HL-60 (cell line): ENCODE measurements at regions not wholly inside any gene's neighbourhood (a gene's known extent, or its start where the extent isn't known, plus 50 kb on each side); places are given as distances from the start of the nearest gene placed in this dataset.

Experiments used
- DNase-seq, 2 experiments: peaks; one replicate each; pipeline ENCODE4 v3.0.0-alpha.2; 2010 to 2020; ENCODE audit warnings: low read depth in 1 of 2, low spot score in 1 of 2
- H3K27ac ChIP-seq: fragments of 250-450 bp; sonication (Bioruptor Pico); replicated peaks from 2 replicates; pipeline ENCODE4 v1.5.1; 2020; ENCODE audit warnings: mild to moderate bottlenecking, moderate library complexity
- H3K27me3 ChIP-seq: fragments of 250-450 bp; sonication (Bioruptor Pico); 2 replicates; pipeline ENCODE4 v1.5.1; 2021; ENCODE audit warnings: mild to moderate bottlenecking, moderate library complexity; ENCODE audit not compliant: insufficient read depth, poor library complexity, severe bottlenecking
- H3K4me3 ChIP-seq: replicated peaks from 2 replicates; pipeline ENCODE4 v1.5.1; 2011; ENCODE audit warnings: mild to moderate bottlenecking, control low read depth, low read length; ENCODE audit not compliant: insufficient read depth
- GABPA ChIP-seq: IDR thresholded peaks from 2 replicates; pipeline ENCODE4 v1.6.1; 2012; ENCODE audit warnings: low read depth
- POLR2AphosphoS5 ChIP-seq: IDR thresholded peaks from 2 replicates; pipeline ENCODE4 v1.6.1; 2012; ENCODE audit warnings: low read depth
- SPI1 ChIP-seq: IDR thresholded peaks from 2 replicates; pipeline ENCODE4 v1.6.1; 2012; ENCODE audit warnings: low read depth, mild to moderate bottlenecking, borderline replicate concordance
- TF ChIP-seq, protein P1 (sequence below): IDR thresholded peaks from 2 replicates; pipeline ENCODE4 v1.6.1; 2012; ENCODE audit warnings: low read depth; ENCODE audit not compliant: insufficient replicate concordance
- TF ChIP-seq, protein P2 (sequence below): IDR thresholded peaks from one replicate; pipeline ENCODE4 v1.5.1; 2011; ENCODE audit warnings: low read length, control low read depth, inconsistent platforms; ENCODE audit not compliant: insufficient read depth

DNA sequence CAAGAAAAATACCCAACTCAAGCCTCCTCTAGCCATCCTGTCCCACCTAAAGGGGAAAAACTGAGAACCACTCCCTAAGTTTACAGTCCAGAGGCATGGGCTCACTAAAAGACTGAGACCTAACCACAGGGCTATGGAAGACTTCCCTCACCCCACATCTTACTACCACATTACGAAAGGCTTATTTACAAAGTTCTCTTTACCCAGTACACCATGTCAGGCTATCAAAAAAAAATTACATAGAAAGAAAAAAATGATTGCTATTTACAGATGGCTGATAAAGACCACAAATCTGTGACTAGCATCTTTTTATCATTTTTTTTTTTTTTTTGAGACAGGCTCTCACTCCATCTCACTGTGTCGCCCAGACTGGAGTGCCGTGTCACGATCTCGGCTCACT lies 69.7 kb upstream of the TNPO1 start:
- Histone ChIP-seq H3K4me3 (no peak overlapping the region), H3K27ac (no peak overlapping the region), H3K27me3 (no peaks in the 10 kb centered on the region)
- TF ChIP-seq GABPA (no peak), SPI1 (no peak), POLR2AphosphoS5 (no peak)
- TF ChIP-seq, protein P1, sequence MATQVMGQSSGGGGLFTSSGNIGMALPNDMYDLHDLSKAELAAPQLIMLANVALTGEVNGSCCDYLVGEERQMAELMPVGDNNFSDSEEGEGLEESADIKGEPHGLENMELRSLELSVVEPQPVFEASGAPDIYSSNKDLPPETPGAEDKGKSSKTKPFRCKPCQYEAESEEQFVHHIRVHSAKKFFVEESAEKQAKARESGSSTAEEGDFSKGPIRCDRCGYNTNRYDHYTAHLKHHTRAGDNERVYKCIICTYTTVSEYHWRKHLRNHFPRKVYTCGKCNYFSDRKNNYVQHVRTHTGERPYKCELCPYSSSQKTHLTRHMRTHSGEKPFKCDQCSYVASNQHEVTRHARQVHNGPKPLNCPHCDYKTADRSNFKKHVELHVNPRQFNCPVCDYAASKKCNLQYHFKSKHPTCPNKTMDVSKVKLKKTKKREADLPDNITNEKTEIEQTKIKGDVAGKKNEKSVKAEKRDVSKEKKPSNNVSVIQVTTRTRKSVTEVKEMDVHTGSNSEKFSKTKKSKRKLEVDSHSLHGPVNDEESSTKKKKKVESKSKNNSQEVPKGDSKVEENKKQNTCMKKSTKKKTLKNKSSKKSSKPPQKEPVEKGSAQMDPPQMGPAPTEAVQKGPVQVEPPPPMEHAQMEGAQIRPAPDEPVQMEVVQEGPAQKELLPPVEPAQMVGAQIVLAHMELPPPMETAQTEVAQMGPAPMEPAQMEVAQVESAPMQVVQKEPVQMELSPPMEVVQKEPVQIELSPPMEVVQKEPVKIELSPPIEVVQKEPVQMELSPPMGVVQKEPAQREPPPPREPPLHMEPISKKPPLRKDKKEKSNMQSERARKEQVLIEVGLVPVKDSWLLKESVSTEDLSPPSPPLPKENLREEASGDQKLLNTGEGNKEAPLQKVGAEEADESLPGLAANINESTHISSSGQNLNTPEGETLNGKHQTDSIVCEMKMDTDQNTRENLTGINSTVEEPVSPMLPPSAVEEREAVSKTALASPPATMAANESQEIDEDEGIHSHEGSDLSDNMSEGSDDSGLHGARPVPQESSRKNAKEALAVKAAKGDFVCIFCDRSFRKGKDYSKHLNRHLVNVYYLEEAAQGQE: no peak
- TF ChIP-seq, protein P2, sequence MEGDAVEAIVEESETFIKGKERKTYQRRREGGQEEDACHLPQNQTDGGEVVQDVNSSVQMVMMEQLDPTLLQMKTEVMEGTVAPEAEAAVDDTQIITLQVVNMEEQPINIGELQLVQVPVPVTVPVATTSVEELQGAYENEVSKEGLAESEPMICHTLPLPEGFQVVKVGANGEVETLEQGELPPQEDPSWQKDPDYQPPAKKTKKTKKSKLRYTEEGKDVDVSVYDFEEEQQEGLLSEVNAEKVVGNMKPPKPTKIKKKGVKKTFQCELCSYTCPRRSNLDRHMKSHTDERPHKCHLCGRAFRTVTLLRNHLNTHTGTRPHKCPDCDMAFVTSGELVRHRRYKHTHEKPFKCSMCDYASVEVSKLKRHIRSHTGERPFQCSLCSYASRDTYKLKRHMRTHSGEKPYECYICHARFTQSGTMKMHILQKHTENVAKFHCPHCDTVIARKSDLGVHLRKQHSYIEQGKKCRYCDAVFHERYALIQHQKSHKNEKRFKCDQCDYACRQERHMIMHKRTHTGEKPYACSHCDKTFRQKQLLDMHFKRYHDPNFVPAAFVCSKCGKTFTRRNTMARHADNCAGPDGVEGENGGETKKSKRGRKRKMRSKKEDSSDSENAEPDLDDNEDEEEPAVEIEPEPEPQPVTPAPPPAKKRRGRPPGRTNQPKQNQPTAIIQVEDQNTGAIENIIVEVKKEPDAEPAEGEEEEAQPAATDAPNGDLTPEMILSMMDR: no peak
- DNase-seq: no peak

DNA sequence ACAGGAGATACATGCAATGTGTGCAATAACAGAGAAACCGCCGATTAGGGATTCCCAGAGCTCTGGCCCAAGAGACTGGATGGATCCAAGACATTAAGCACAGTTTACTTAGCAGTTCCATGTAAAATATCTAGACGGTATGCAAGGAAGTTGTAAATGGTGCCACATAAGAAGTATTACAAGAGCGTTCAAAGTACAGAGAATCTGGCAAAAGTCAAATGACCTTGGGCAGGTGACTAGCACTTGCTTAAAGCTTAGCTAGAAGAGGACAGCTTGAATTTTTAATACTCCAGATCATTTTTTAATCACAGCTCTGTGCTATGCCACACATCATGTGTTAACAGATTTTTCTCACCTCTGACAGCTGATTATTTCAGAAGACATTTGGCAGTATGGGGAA lies 72.3 kb upstream of the TNPO1 start:
- DNase-seq: no peak
- Histone ChIP-seq H3K27ac (no peak overlapping the region), H3K4me3 (no peak overlapping the region), H3K27me3 (no peaks in the 10 kb centered on the region)
- no peak for TF ChIP-seq SPI1
- TF ChIP-seq, protein P1: no peak
- TF ChIP-seq, protein P2: no peak
- TF ChIP-seq POLR2AphosphoS5: no peak
- no peak for TF ChIP-seq GABPA

DNA sequence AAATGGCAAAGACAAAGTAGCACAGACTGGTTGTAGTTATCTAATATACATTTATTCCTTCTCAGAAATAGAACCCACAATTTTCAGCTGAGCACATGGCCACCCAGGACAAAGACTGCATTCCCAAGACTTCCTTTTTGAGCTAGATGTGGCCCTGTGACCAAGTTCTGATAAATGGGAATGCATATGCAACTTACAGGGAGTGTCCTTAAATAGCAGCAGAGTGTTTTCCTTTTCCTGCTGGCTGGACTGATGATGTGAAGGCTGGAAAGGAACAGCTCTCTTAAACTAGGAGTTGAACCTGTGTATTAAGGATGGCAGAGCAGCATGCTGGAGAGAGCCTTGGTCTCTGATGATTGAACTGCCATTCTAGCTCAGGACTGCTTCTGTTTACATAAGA lies 74.7 kb upstream of the TNPO1 start:
- H3K27ac ChIP-seq: no peak overlapping the region
- TF ChIP-seq SPI1 (no peak), POLR2AphosphoS5 (no peak), GABPA (no peak)
- TF ChIP-seq, protein P2: no peak
- TF ChIP-seq, protein P1: no peak
- no peaks in the 10 kb centered on the region for H3K27me3 ChIP-seq

More for the DNA sequence above, 74.7 kb upstream of the TNPO1 start:
- no peak for DNase-seq
- no peak overlapping the region for H3K4me3 ChIP-seq
